Psoas muscle (tissue), 7 donors: ENCODE measurements at regions not wholly inside any gene's neighbourhood (a gene's known extent, or its start where the extent isn't known, plus 50 kb on each side); places are given as distances from the start of the nearest gene placed in this dataset.

ENCODE experiments used
- ATAC-seq, 4 donors: fragments of 200-7000 bp; cut with Tn5 transposase; one replicate each; pipeline ENCODE4 v1.9.1; 2020; ENCODE audit warnings: moderate library complexity in 3 of 4, mild to moderate bottlenecking in 2 of 4
- DNase-seq, 2 donors: peaks; one replicate each; pipeline ENCODE4 v3.0.0-alpha.2; 2020
- H3K27ac ChIP-seq: fragments of 200-600 bp; one replicate; pipeline ENCODE4 v1.8.0; 2022
- H3K27me3 ChIP-seq, 3 donors: fragments of 200-600 bp in 1 of 3; one replicate each; pipeline versions ENCODE4 v1.6.1 to v1.8.0; 2013 to 2022; ENCODE audit warnings: low read length in 2 of 3, mild to moderate bottlenecking in 2 of 3, moderate library complexity in 1 of 3; ENCODE audit not compliant: insufficient read depth in 3 of 3
- H3K36me3 ChIP-seq, 2 donors: fragments of 200-600 bp in 1 of 2; one replicate each; pipeline versions ENCODE4 v1.6.1 to v1.8.0; 2013 to 2022; ENCODE audit warnings: low read depth in 1 of 2, mild to moderate bottlenecking in 1 of 2, moderate library complexity in 1 of 2; ENCODE audit not compliant: insufficient read depth in 1 of 2
- H3K4me1 ChIP-seq: fragments of 200-600 bp; one replicate; pipeline ENCODE4 v1.8.0; 2022
- H3K4me3 ChIP-seq: fragments of 200-600 bp; one replicate; pipeline ENCODE4 v1.8.0; 2022; ENCODE audit warnings: mild to moderate bottlenecking
- H3K9me3 ChIP-seq: fragments of 200-600 bp; one replicate; pipeline ENCODE4 v1.8.0; 2022
- WGBS, 3 donors: extraction: QIAGEN DNeasy Blood & Tissue Kit; methylation state at CpG; one replicate each; pipeline versions ENCODE4 v1.1.6 to v1.1.7; 2013; 5-methylcytosine and 5-hydroxymethylcytosine counted together
- intact Hi-C, 2 donors: fragments of 100-400 bp; cut with DNase I; formaldehyde crosslinking; loops; one replicate each; pipeline versions ENCODE4 v1.11.0 to v1.14.2; 2022
- TF ChIP-seq, protein P1 (sequence below): fragments of 200-600 bp; IDR thresholded peaks from one replicate; pipeline ENCODE4 v1.8.0; 2022; ENCODE audit warnings: antibody characterized with exemption
- donor health status: healthy with polysubstance abuse.
- donor health status: DM: no; HTN: no; CAD: no; lungs with moderate emphysema.
- donor health status: Bipolar disorder and iron deficiency.
- donor health status: healthy.
- donor health status: DM: yes; HTN: yes; CAD: no.
- donor health status: DM: no; HTN: no; CAD: no.
- donor health status: DM: yes; HTN: yes; CAD: no.

GRCh38 chr7:121796381-121796780 lies 76.6 kb upstream of the PTPRZ1 start:
- Histone ChIP-seq H3K9me3 (no peaks in the 10 kb centered on the region), H3K4me1 (no peaks in the 10 kb centered on the region), H3K36me3 (no peaks in the 10 kb centered on the region), H3K27me3 (no peaks in the 10 kb centered on the region), H3K4me3 (no peak overlapping the region), H3K27ac (no peak overlapping the region)
- ATAC-seq (no peak), DNase-seq (no peak)
- intact Hi-C loops: no loop called here
- TF ChIP-seq, protein P1, sequence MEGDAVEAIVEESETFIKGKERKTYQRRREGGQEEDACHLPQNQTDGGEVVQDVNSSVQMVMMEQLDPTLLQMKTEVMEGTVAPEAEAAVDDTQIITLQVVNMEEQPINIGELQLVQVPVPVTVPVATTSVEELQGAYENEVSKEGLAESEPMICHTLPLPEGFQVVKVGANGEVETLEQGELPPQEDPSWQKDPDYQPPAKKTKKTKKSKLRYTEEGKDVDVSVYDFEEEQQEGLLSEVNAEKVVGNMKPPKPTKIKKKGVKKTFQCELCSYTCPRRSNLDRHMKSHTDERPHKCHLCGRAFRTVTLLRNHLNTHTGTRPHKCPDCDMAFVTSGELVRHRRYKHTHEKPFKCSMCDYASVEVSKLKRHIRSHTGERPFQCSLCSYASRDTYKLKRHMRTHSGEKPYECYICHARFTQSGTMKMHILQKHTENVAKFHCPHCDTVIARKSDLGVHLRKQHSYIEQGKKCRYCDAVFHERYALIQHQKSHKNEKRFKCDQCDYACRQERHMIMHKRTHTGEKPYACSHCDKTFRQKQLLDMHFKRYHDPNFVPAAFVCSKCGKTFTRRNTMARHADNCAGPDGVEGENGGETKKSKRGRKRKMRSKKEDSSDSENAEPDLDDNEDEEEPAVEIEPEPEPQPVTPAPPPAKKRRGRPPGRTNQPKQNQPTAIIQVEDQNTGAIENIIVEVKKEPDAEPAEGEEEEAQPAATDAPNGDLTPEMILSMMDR: no peak
- 83 to 90% (median 88%) methylated on average over 4 of the region's 4 CpGs for WGBS, 3 donors

DNA sequence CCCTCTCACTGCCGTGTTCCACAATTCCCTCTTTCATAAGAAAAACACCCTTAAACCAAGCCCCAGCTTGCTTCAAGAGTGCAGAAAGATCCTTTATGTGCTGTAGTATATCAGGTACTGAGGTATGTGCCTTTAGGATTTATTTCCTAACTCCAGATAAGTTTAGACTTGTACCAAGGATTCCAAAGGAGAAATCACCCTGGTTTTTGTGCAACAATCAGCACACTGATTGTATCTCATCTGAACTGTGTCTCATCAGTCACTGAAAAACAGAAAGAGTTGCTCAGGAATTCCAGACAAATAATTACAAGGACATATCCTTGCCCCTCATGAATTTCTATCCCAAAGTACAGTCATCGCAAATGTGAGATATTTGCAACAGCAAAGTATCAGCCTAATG lies 77.2 kb upstream of the PTPRZ1 start:
- Histone ChIP-seq H3K27ac (no peak overlapping the region), H3K9me3 (no peaks in the 10 kb centered on the region), H3K4me1 (no peaks in the 10 kb centered on the region), H3K36me3 (no peaks in the 10 kb centered on the region), H3K27me3 (no peaks in the 10 kb centered on the region), H3K4me3 (no peak overlapping the region)
- no peak for DNase-seq
- TF ChIP-seq, protein P1: no peak
- WGBS, 3 donors: 91 to 96% (median 95%) methylated on average over 2 of the region's 2 CpGs
- intact Hi-C loops: no loop called here
- ATAC-seq: no peak

DNA sequence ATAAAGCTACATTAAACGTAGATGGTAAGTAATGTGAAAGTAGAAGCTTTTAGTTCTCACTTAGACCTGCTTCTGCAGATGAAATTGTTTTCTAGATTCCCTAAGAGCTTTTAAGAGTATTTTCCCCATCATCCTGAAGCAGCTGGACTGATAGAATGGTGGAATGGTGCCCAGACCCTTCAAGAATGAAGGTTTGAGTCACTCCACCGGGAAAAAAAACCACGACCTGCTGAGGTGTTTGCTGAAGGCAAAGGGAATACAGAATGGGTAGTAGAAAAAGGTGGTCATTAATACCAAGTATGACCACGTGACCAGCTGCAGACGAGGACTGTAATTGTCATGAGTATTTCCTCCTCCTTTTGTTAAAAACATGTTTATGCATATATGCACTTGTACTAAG lies 79.2 kb upstream of the PTPRZ1 start:
- no peak for DNase-seq
- no peak overlapping the region for H3K27ac ChIP-seq
- no peaks in the 10 kb centered on the region for H3K9me3 ChIP-seq
- ATAC-seq: no peak
- intact Hi-C loops: no loop called here
- no peak overlapping the region for H3K4me3 ChIP-seq
- H3K36me3 ChIP-seq: no peaks in the 10 kb centered on the region
- no peaks in the 10 kb centered on the region for H3K4me1 ChIP-seq
- H3K27me3 ChIP-seq: no peaks in the 10 kb centered on the region
- TF ChIP-seq, protein P1: no peak
- 64 to 70% (median 65%) methylated on average over 5 of the region's 5 CpGs for WGBS, 3 donors

DNA sequence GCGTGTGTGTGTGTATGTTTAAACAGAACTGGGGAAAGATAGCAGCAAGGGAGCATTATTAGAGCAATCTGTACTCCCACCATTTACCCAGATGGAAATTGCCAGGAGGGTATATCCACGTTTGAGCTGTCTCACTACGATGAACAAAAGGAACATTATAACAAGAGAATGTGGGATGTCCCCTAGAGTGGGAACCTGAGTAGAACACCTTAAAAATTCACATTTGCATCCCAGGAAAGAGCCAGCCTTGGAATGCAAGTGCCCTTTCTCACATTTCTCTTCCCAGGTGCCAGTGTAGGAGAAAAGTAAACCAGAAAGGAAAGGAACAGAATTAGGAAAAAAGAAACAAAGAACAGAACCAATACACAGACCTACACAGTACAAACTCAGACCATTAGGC lies 95.3 kb upstream of the PTPRZ1 start:
- TF ChIP-seq, protein P1: no peak
- no peak for DNase-seq
- 39 to 65% (median 57%) methylated on average over 3 of the region's 3 CpGs for WGBS, 3 donors

GRCh38 chr7:121774563-121774962 lies 98.4 kb upstream of the PTPRZ1 start:
- Histone ChIP-seq H3K27me3 (no peaks in the 10 kb centered on the region), H3K4me1 (no peaks in the 10 kb centered on the region), H3K9me3 (no peaks in the 10 kb centered on the region), H3K27ac (no peak overlapping the region), H3K4me3 (no peak overlapping the region), H3K36me3 (no peaks in the 10 kb centered on the region)
- ATAC-seq: no peak
- TF ChIP-seq, protein P1: no peak
- intact Hi-C loops: no loop called here
- no peak for DNase-seq
- 73 to 83% (median 79%) methylated on average over 3 of the region's 3 CpGs for WGBS, 3 donors

More for the DNA sequence above, 95.3 kb upstream of the PTPRZ1 start:
- H3K4me1 ChIP-seq: no peaks in the 10 kb centered on the region
- no peak overlapping the region for H3K27ac ChIP-seq
- H3K36me3 ChIP-seq: no peaks in the 10 kb centered on the region
- no peak overlapping the region for H3K4me3 ChIP-seq
- intact Hi-C loops: no loop called here
- no peaks in the 10 kb centered on the region for H3K27me3 ChIP-seq
- ATAC-seq: no peak
- H3K9me3 ChIP-seq: no peaks in the 10 kb centered on the region
